Small intestine (tissue), 7 donors: ENCODE measurements at regions not wholly inside any gene's neighbourhood (a gene's known extent, or its start where the extent isn't known, plus 50 kb on each side); places are given as distances from the start of the nearest gene placed in this dataset.
A peak's percentile ranks its signal among the peaks of the same experiment; 100 is the strongest.

Source experiments
- DNase-seq, 2 donors: peaks; one replicate each; pipeline versions ENCODE4 v3.0.0 to v3.0.0-alpha.2; 2013
- FAIRE-seq: peaks from 2 replicates; lab custom pipeline; 2012; peaks lifted over from hg19 to GRCh38; lab: Jason Lieb, UNC
- H3K27ac ChIP-seq, 3 donors: one replicate each; pipeline ENCODE4 v1.5.1; 2013; ENCODE audit warnings: low read length in 2 of 3, mild to moderate bottlenecking in 2 of 3, control low read depth in 1 of 3, inconsistent platforms in 1 of 3, low read depth in 1 of 3, moderate library complexity in 1 of 3
- H3K27me3 ChIP-seq, 3 donors: one replicate each; pipeline ENCODE4 v1.6.1; 2013; ENCODE audit warnings: low read length in 3 of 3, inconsistent platforms in 1 of 3; ENCODE audit not compliant: control insufficient read depth in 3 of 3, insufficient read depth in 3 of 3
- H3K36me3 ChIP-seq, 3 donors: one replicate each; pipeline ENCODE4 v1.6.1; 2013; ENCODE audit warnings: low read length in 3 of 3, inconsistent platforms in 1 of 3, low read depth in 1 of 3, mild to moderate bottlenecking in 1 of 3, moderate library complexity in 1 of 3; ENCODE audit not compliant: control insufficient read depth in 3 of 3, insufficient read depth in 2 of 3
- H3K4me1 ChIP-seq, 3 donors: one replicate each; pipeline ENCODE4 v1.6.1; 2013; ENCODE audit warnings: low read length in 2 of 3, inconsistent platforms in 1 of 3, low read depth in 1 of 3, mild to moderate bottlenecking in 1 of 3, moderate library complexity in 1 of 3; ENCODE audit not compliant: control insufficient read depth in 3 of 3, insufficient read depth in 2 of 3
- H3K4me3 ChIP-seq, 3 donors: one replicate each; pipeline ENCODE4 v1.5.1; 2013; ENCODE audit warnings: low read length in 3 of 3, control low read depth in 1 of 3, inconsistent platforms in 1 of 3, low read depth in 1 of 3, mild to moderate bottlenecking in 1 of 3, moderate library complexity in 1 of 3
- H3K9me3 ChIP-seq, 2 donors: one replicate each; pipeline ENCODE4 v1.6.1; 2013; ENCODE audit warnings: low read depth in 1 of 2, low read length in 1 of 2; ENCODE audit not compliant: control insufficient read depth in 2 of 2, insufficient read depth in 1 of 2
- WGBS, 3 donors: extraction: QIAGEN DNeasy Blood & Tissue Kit; methylation state at CpG; one replicate each; pipeline ENCODE4 v1.1.7; 2013; 5-methylcytosine and 5-hydroxymethylcytosine counted together
- donor health status: healthy with polysubstance abuse.
- donor health status: control.
- donor health status: control.
- donor health status: Bipolar disorder and iron deficiency.
- donor health status: healthy.

- no peak overlapping the region for H3K27ac ChIP-seq
- WGBS, 3 donors = 90 to 94% (median 92%) methylated on average over 3 of the region's 3 CpGs
- H3K36me3 ChIP-seq = no peaks in the 10 kb centered on the region
- no peak for DNase-seq
- no peaks in the 10 kb centered on the region for H3K27me3 ChIP-seq
- H3K9me3 ChIP-seq = no peaks in the 10 kb centered on the region
- peaks cover 0 to 5% (median 0%) of the 10 kb centered on the region in 3 donors for H3K4me1 ChIP-seq
- H3K4me3 ChIP-seq = no peak overlapping the region
- no peak for FAIRE-seq
Measured at GRCh38 chr12:75840994-75841355, 190.6 kb downstream of the PHLDA1 start.

GRCh38 chr12:75838309-75838708 lies 193.3 kb downstream of the PHLDA1 start:
- peaks cover 0 to 5% (median 0%) of the 10 kb centered on the region in 3 donors for H3K4me1 ChIP-seq
- DNase-seq (no peak), FAIRE-seq (no peak)
- no peak overlapping the region for H3K27ac ChIP-seq
- no peaks in the 10 kb centered on the region for H3K9me3 ChIP-seq
- H3K4me3 ChIP-seq = no peak overlapping the region
- H3K27me3 ChIP-seq = no peaks in the 10 kb centered on the region
- no peaks in the 10 kb centered on the region for H3K36me3 ChIP-seq
- WGBS, 3 donors = 60 to 71% (median 69%) methylated on average over 3 of the region's 3 CpGs

- peaks cover 0 to 5% (median 0%) of the 10 kb centered on the region in 3 donors for H3K4me1 ChIP-seq
- no peak overlapping the region for H3K4me3 ChIP-seq
- no peaks in the 10 kb centered on the region for H3K9me3 ChIP-seq
- WGBS, 3 donors = 56 to 76% (median 59%) methylated on average over 2 of the region's 2 CpGs
- H3K27ac ChIP-seq = no peak overlapping the region
- FAIRE-seq = no peak
- no peaks in the 10 kb centered on the region for H3K36me3 ChIP-seq
- no peaks in the 10 kb centered on the region for H3K27me3 ChIP-seq
- DNase-seq = peak in 1 of 2 donors; percentile 15
Measured at GRCh38 chr12:75837700-75838099, 193.9 kb downstream of the PHLDA1 start.

GRCh38 chr12:75836533-75836932 lies 195.0 kb downstream of the PHLDA1 start:
- DNase-seq = no peak
- Histone ChIP-seq H3K27ac (no peak overlapping the region), H3K9me3 (no peaks in the 10 kb centered on the region), H3K4me3 (no peak overlapping the region), H3K4me1 (peaks cover 0 to 5% (median 0%) of the 10 kb centered on the region in 3 donors), H3K36me3 (no peaks in the 10 kb centered on the region), H3K27me3 (no peaks in the 10 kb centered on the region)
- no peak for FAIRE-seq

- Histone ChIP-seq H3K27me3 (no peaks in the 10 kb centered on the region), H3K9me3 (no peaks in the 10 kb centered on the region), H3K4me1 (no peaks in the 10 kb centered on the region), H3K36me3 (no peaks in the 10 kb centered on the region), H3K27ac (no peak overlapping the region), H3K4me3 (no peak overlapping the region)
- FAIRE-seq (no peak), DNase-seq (no peak)
- WGBS, 3 donors = 85 to 88% (median 88%) methylated on average over 3 of the region's 3 CpGs
Measured at GRCh38 chr12:75834591-75834990, 197.0 kb downstream of the PHLDA1 start.

- no peak overlapping the region for H3K4me3 ChIP-seq
- no peak for DNase-seq
- WGBS, 3 donors = 64 to 66% (median 64%) methylated on average over 3 of the region's 3 CpGs
Measured at GRCh38 chr12:75833268-75833667, 198.3 kb downstream of the PHLDA1 start.

GRCh38 chr12:75831402-75831801 lies 200.2 kb downstream of the PHLDA1 start:
- Histone ChIP-seq H3K27ac (no peak overlapping the region), H3K9me3 (no peaks in the 10 kb centered on the region), H3K27me3 (no peaks in the 10 kb centered on the region), H3K36me3 (no peaks in the 10 kb centered on the region), H3K4me1 (no peaks in the 10 kb centered on the region), H3K4me3 (no peak overlapping the region)
- no peak for DNase-seq
- 17 to 40% (median 28%) methylated on average over 2 of the region's 2 CpGs for WGBS, 3 donors
- FAIRE-seq = no peak

More at GRCh38 chr12:75833268-75833667, 198.3 kb downstream of the PHLDA1 start:
- Histone ChIP-seq H3K27ac (no peak overlapping the region), H3K27me3 (no peaks in the 10 kb centered on the region), H3K36me3 (no peaks in the 10 kb centered on the region), H3K9me3 (no peaks in the 10 kb centered on the region), H3K4me1 (no peaks in the 10 kb centered on the region)
- FAIRE-seq = no peak

- no peaks in the 10 kb centered on the region for H3K9me3 ChIP-seq
- H3K27ac ChIP-seq = no peak overlapping the region
- FAIRE-seq (no peak), DNase-seq (no peak)
- 85 to 92% (median 92%) methylated on average over 3 of the region's 3 CpGs for WGBS, 3 donors
- H3K4me3 ChIP-seq = no peak overlapping the region
- H3K4me1 ChIP-seq = no peaks in the 10 kb centered on the region
- no peaks in the 10 kb centered on the region for H3K27me3 ChIP-seq
- no peaks in the 10 kb centered on the region for H3K36me3 ChIP-seq
Measured at GRCh38 chr12:75827061-75827460, 204.5 kb downstream of the PHLDA1 start.

GRCh38 chr12:75825686-75826085 lies 205.9 kb downstream of the PHLDA1 start:
- no peak for FAIRE-seq
- Histone ChIP-seq H3K36me3 (no peaks in the 10 kb centered on the region), H3K9me3 (no peaks in the 10 kb centered on the region), H3K27ac (no peak overlapping the region), H3K4me1 (no peaks in the 10 kb centered on the region), H3K4me3 (no peak overlapping the region), H3K27me3 (no peaks in the 10 kb centered on the region)
- WGBS, 3 donors = 30 to 53% (median 37%) methylated on average over 4 of the region's 4 CpGs
- DNase-seq = no peak
